Neural crest cell (in vitro differentiated cells): ENCODE measurements at regions not wholly inside any gene's neighbourhood (a gene's known extent, or its start where the extent isn't known, plus 50 kb on each side); places are given as distances from the start of the nearest gene placed in this dataset.

Experiments used
- DNase-seq: peaks from one replicate; pipeline ENCODE4 v3.0.0; 2021; ENCODE audit warnings: low read depth, mixed read lengths, low spot score
- H3K27ac Mint-ChIP-seq: one replicate; pipeline ENCODE4 v1.8.0; 2021; ENCODE audit warnings: mild to moderate bottlenecking, mixed read lengths; ENCODE audit not compliant: unreplicated experiment
- H3K27me3 Mint-ChIP-seq: 2 replicates; pipeline ENCODE4 v1.8.0; 2021; ENCODE audit warnings: low read depth, mild to moderate bottlenecking, mixed read lengths
- H3K36me3 Mint-ChIP-seq: 2 replicates; pipeline ENCODE4 v1.8.0; 2021; ENCODE audit warnings: low read depth, mild to moderate bottlenecking, mixed read lengths
- H3K4me1 Mint-ChIP-seq: 2 replicates; pipeline ENCODE4 v1.8.0; 2021; ENCODE audit warnings: mixed read lengths
- H3K4me3 Mint-ChIP-seq: one replicate; pipeline ENCODE4 v1.8.0; 2021; ENCODE audit warnings: mild to moderate bottlenecking, mixed read lengths
- H3K9me3 Mint-ChIP-seq: 2 replicates; pipeline ENCODE4 v1.8.0; 2021; ENCODE audit warnings: mixed read lengths
- TF ChIP-seq, protein P1 (sequence below): fragments of 200-600 bp; sonication (generic); conservative IDR thresholded peaks from 2 replicates; pipeline ENCODE4 v1.5.0; 2021; ENCODE audit warnings: antibody characterized with exemption, mild to moderate bottlenecking

DNA sequence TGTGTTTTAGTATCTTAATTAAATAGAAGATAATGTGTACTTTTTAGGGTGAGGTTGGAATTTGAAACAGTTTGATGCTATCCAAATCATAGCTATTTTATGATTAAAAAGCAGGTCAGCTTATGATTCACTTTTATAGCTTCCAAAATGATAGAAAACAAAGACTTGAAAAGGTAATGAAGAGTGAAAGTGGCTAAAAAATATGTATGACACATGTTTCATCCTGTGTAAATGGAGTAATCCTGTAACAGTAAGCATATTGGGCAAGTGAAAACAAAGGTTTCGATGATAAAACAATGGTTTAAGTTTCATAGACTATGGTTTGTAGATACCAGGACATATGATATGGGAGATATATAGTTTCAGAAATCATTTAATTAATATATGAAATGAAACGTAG is 456.2 kb downstream of the PCDH20 start:
- no peak overlapping the region for H3K4me3 Mint-ChIP-seq
- no peaks in the 10 kb centered on the region for H3K4me1 Mint-ChIP-seq
- H3K9me3 Mint-ChIP-seq: no peaks in the 10 kb centered on the region
- DNase-seq: no peak
- H3K27ac Mint-ChIP-seq: no peak overlapping the region
- H3K27me3 Mint-ChIP-seq: no peaks in the 10 kb centered on the region
- TF ChIP-seq, protein P1, sequence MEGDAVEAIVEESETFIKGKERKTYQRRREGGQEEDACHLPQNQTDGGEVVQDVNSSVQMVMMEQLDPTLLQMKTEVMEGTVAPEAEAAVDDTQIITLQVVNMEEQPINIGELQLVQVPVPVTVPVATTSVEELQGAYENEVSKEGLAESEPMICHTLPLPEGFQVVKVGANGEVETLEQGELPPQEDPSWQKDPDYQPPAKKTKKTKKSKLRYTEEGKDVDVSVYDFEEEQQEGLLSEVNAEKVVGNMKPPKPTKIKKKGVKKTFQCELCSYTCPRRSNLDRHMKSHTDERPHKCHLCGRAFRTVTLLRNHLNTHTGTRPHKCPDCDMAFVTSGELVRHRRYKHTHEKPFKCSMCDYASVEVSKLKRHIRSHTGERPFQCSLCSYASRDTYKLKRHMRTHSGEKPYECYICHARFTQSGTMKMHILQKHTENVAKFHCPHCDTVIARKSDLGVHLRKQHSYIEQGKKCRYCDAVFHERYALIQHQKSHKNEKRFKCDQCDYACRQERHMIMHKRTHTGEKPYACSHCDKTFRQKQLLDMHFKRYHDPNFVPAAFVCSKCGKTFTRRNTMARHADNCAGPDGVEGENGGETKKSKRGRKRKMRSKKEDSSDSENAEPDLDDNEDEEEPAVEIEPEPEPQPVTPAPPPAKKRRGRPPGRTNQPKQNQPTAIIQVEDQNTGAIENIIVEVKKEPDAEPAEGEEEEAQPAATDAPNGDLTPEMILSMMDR: no peak
- no peaks in the 10 kb centered on the region for H3K36me3 Mint-ChIP-seq

DNA sequence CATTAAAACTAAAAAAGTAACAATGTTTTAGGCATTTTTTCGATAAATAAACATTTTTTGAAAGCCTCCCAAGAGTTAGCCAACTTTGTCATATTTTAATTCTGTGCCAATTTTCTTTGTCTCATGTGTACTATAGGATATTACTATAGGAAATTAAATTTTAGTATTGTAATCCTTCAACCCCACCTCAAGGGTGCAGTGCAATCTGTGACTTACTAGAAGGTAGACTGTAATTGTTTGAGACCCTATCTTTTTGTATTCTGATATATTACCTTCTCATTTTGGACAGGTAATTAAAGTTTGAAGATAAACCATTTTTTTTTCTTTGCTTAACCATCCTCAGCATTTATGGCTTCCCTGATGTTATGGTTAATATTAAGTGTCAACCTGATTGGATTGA is 457.8 kb downstream of the PCDH20 start:
- DNase-seq: no peak
- Mint-ChIP-seq H3K4me3 (no peak overlapping the region), H3K36me3 (no peaks in the 10 kb centered on the region), H3K27ac (no peak overlapping the region), H3K4me1 (no peaks in the 10 kb centered on the region), H3K9me3 (no peaks in the 10 kb centered on the region), H3K27me3 (no peaks in the 10 kb centered on the region)
- TF ChIP-seq, protein P1: no peak

DNA sequence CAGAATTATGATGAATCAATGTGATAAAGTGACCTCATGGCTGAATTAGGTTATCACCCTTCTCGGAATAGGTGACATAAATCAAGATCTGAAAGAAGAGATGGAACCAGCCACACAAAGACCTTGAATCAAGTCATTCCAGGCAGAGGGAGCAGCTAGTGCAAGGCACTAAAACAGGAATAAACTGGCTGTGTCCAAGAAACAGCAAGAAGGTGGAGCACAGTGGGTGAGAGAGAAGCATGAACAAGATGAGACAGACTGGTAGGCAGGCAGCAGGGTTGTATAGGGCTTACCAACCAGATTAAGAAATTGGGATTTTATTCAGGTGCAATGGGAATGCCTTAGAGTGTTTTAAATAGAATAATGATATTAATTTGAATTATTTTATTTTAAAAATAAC is 470.3 kb downstream of the PCDH20 start:
- TF ChIP-seq, protein P1: no peak
- DNase-seq: no peak
- Mint-ChIP-seq H3K9me3 (peaks cover 2% of the 10 kb centered on the region), H3K4me3 (no peak overlapping the region), H3K4me1 (no peaks in the 10 kb centered on the region), H3K36me3 (no peaks in the 10 kb centered on the region), H3K27ac (no peak overlapping the region), H3K27me3 (no peaks in the 10 kb centered on the region)

DNA sequence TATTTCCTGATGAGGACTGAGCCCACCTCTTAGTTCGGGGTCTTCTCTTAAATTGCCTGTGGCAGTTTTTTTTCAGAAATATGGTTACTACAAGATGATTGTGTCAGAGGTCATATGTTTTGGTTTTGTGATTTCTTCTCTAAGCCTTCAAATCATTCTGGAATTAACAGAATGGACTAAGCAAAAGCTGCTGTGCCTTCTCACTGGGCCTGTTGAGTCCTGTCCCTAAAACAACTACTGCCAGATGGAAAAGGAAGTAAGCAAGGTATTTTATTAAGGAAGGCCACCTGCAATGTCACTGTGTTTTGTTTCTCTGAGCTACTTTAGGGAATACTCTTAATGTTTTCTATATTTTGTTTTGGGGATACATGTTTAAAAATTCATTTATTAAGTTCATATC is 470.8 kb downstream of the PCDH20 start:
- DNase-seq: no peak
- no peaks in the 10 kb centered on the region for H3K36me3 Mint-ChIP-seq
- H3K4me3 Mint-ChIP-seq: no peak overlapping the region
- H3K27ac Mint-ChIP-seq: no peak overlapping the region
- H3K4me1 Mint-ChIP-seq: no peaks in the 10 kb centered on the region
- peaks cover 2% of the 10 kb centered on the region for H3K9me3 Mint-ChIP-seq
- TF ChIP-seq, protein P1: no peak
- no peaks in the 10 kb centered on the region for H3K27me3 Mint-ChIP-seq

DNA sequence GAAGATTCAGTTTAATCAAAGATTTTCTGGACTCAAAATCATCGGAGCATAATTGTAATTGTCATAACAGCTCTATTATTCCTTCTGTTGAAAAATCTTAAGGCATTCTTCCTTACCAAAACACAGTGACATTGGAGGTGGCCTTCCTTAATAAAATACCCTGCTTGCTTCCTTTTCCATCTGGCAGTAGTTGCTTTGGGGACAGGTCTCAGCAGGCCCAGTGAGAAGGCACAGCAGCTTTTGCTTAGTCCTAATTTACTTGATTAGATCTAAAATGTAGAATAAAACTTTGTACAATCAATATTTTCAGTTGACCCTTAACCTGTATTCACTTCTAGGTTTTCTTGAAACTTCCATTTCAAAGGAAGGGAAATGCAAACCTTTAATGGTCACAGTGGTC is 471.6 kb downstream of the PCDH20 start:
- no peak for DNase-seq
- no peak overlapping the region for H3K27ac Mint-ChIP-seq
- TF ChIP-seq, protein P1: no peak
- no peaks in the 10 kb centered on the region for H3K27me3 Mint-ChIP-seq
- peaks cover 2% of the 10 kb centered on the region for H3K9me3 Mint-ChIP-seq
- no peak overlapping the region for H3K4me3 Mint-ChIP-seq
- no peaks in the 10 kb centered on the region for H3K4me1 Mint-ChIP-seq
- H3K36me3 Mint-ChIP-seq: no peaks in the 10 kb centered on the region

DNA sequence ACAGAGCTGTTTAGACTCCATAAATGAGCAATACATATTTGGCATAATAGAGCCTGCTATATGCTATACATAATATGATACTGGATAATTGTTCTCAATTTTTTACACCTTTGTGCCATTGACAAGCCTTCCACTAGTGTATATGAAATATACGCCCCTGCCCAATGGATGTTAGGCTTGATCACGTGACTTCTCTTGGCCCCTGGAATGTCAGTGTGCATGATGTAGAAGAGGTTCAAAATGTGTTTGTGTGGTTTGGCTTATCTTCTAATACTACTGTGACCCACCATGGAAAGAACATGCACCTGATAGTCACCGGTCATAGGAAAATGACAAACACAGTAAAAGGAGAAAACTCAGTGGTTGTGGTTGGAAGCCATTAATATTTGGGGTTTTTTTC is 479.4 kb downstream of the PCDH20 start:
- Mint-ChIP-seq H3K27ac (no peak overlapping the region), H3K4me1 (no peaks in the 10 kb centered on the region), H3K9me3 (peaks cover 2% of the 10 kb centered on the region), H3K27me3 (no peaks in the 10 kb centered on the region), H3K36me3 (no peaks in the 10 kb centered on the region), H3K4me3 (no peak overlapping the region)
- TF ChIP-seq, protein P1: no peak
- DNase-seq: no peak
